Endothelial cell of umbilical vein (primary cell): ENCODE measurements at regions not wholly inside any gene's neighbourhood (a gene's known extent, or its start where the extent isn't known, plus 50 kb on each side); places are given as distances from the start of the nearest gene placed in this dataset.

Experiments used
- BruUV-seq: library from RNA; stranded (reverse); fragments of 400-500 nt; replicated peaks from 2 replicates; lab custom pipeline; 2021; lab: Mats Ljungman, UMichigan
- CTCF ChIA-PET: fragments of 300-600, 350-600 bp; sonication (Branson Sonifier 250); formaldehyde crosslinking; loops from one replicate; lab custom pipeline; 2021; ENCODE audit warnings: antibody characterized with exemption, inconsistent platforms; lab: Charles Lee
- POLR2A ChIA-PET: fragments of 300-600, 350-600 bp; sonication (Branson Sonifier 250); formaldehyde crosslinking; loops from one replicate; lab custom pipeline; 2021; ENCODE audit warnings: antibody characterized with exemption, inconsistent platforms; lab: Charles Lee
- DNase-seq: peaks from one replicate; pipeline ENCODE4 v3.0.0-alpha.2; 2011; ENCODE audit warnings: low read depth, low spot score
- FAIRE-seq: peaks from 2 replicates; lab custom pipeline; 2011; peaks lifted over from hg19 to GRCh38; lab: Jason Lieb, UNC
- H2AFZ ChIP-seq: 2 replicates; pipeline ENCODE4 v1.6.0; 2012; ENCODE audit warnings: low read depth, low read length, control low read depth, inconsistent platforms
- H3K27ac ChIP-seq: 2 replicates; pipeline ENCODE4 v1.5.1; 2011; ENCODE audit warnings: low read depth, mild to moderate bottlenecking, control low read depth, low read length, moderate library complexity; ENCODE audit not compliant: insufficient read depth
- H3K27me3 ChIP-seq, 2 experiments: 2 replicates each; pipeline versions ENCODE4 v1.6.0 to v1.6.1; 2011; ENCODE audit warnings: low read length in 2 of 2, mixed read lengths in 1 of 2; ENCODE audit not compliant: control insufficient read depth in 2 of 2, insufficient read depth in 2 of 2
- H3K36me3 ChIP-seq, 2 experiments: 2 replicates in 1 of 2; 3 replicates in 1 of 2; pipeline ENCODE4 v1.5.1; 2011; ENCODE audit warnings: low read length in 2 of 2, mild to moderate bottlenecking in 1 of 2, moderate library complexity in 1 of 2; ENCODE audit not compliant: control insufficient read depth in 2 of 2, insufficient read depth in 2 of 2; ENCODE audit errors: extremely low read depth in 1 of 2
- H3K4me1 ChIP-seq: 3 replicates; pipeline ENCODE4 v1.5.1; 2011; ENCODE audit warnings: mild to moderate bottlenecking, low read length; ENCODE audit not compliant: control insufficient read depth, insufficient read depth; ENCODE audit errors: extremely low read depth
- H3K4me2 ChIP-seq: 2 replicates; pipeline ENCODE4 v1.6.1; 2011; ENCODE audit warnings: low read length, control low read depth, mixed read lengths; ENCODE audit not compliant: insufficient read depth
- H3K4me3 ChIP-seq, 3 experiments: fragments of 200-600 bp in 1 of 3; sonication (generic), shearing (Covaris generic) in 1 of 3; replicated peaks in 1 of 3; 2 replicates each; pipeline ENCODE4 v1.5.1; 2011 to 2016; ENCODE audit warnings: control low read depth in 3 of 3, low read length in 3 of 3, mild to moderate bottlenecking in 2 of 3, inconsistent platforms in 1 of 3, low read depth in 1 of 3, moderate library complexity in 1 of 3; ENCODE audit not compliant: insufficient read depth in 1 of 3
- H3K79me2 ChIP-seq: 2 replicates; pipeline ENCODE4 v1.6.0; 2012; ENCODE audit warnings: low read length, inconsistent platforms; ENCODE audit not compliant: control insufficient read depth, insufficient read depth
- H3K9ac ChIP-seq: replicated peaks from 2 replicates; pipeline ENCODE3; 2011; ENCODE audit warnings: low read length, control low read depth; ENCODE audit not compliant: insufficient read depth; ENCODE audit errors: extremely low read depth
- H3K9me1 ChIP-seq: replicated peaks from 3 replicates; pipeline ENCODE4 v1.6.0; 2011; ENCODE audit warnings: mild to moderate bottlenecking, low read length; ENCODE audit not compliant: control insufficient read depth, insufficient read depth; ENCODE audit errors: extremely low read depth
- H3K9me3 ChIP-seq: replicated peaks from 2 replicates; pipeline ENCODE4 v1.5.1; 2012; ENCODE audit warnings: low read length, inconsistent platforms; ENCODE audit not compliant: control insufficient read depth, insufficient read depth
- H4K20me1 ChIP-seq: replicated peaks from 2 replicates; pipeline ENCODE3; 2011; ENCODE audit warnings: mild to moderate bottlenecking, low read length; ENCODE audit not compliant: control insufficient read depth, insufficient read depth; ENCODE audit errors: extremely low read depth
- CTCF ChIP-seq, 2 donors: IDR thresholded peaks; 1 replicate in 1 of 2; 2 replicates in 1 of 2; pipeline ENCODE4 v1.5.1; 2011; ENCODE audit warnings: low read length in 2 of 2, mild to moderate bottlenecking in 2 of 2, moderate library complexity in 2 of 2, control low read depth in 1 of 2, inconsistent platforms in 1 of 2, low read depth in 1 of 2; ENCODE audit not compliant: insufficient read depth in 1 of 2; ENCODE audit errors: extremely low read depth in 1 of 2
- EZH2 ChIP-seq: IDR thresholded peaks from 2 replicates; pipeline ENCODE4 v1.6.1; 2012; ENCODE audit warnings: borderline replicate concordance, low read depth, mild to moderate bottlenecking, moderate library complexity, low read length, inconsistent platforms; ENCODE audit not compliant: severe bottlenecking
- FOS ChIP-seq: IDR thresholded peaks from 2 replicates; pipeline ENCODE4 v1.6.1; 2011; ENCODE audit warnings: mild to moderate bottlenecking, low read length, moderate library complexity, borderline replicate concordance; ENCODE audit not compliant: insufficient read depth
- GATA2 ChIP-seq: IDR thresholded peaks from 2 replicates; pipeline ENCODE4 v1.7.0; 2011; ENCODE audit warnings: low read depth, mild to moderate bottlenecking, moderate library complexity, mixed read lengths, low read length; ENCODE audit not compliant: insufficient read length, insufficient read depth
- JUN ChIP-seq: IDR thresholded peaks from 2 replicates; pipeline ENCODE4 v1.6.1; 2011; ENCODE audit warnings: borderline replicate concordance, low read depth; ENCODE audit not compliant: insufficient read length, insufficient read depth
- MAX ChIP-seq: IDR thresholded peaks from 2 replicates; pipeline ENCODE4 v1.6.1; 2011; ENCODE audit not compliant: insufficient read depth, insufficient read length
- MYC ChIP-seq: IDR thresholded peaks from one replicate; pipeline ENCODE4 v1.6.1; 2011; ENCODE audit warnings: mild to moderate bottlenecking, low read depth, low read length
- POLR2A ChIP-seq: IDR thresholded peaks from 2 replicates; pipeline ENCODE4 v1.6.1; 2012; ENCODE audit warnings: low read depth, mild to moderate bottlenecking, control low read depth, low read length
- POLR2AphosphoS5 ChIP-seq: IDR thresholded peaks from 2 replicates; pipeline ENCODE4 v1.6.1; 2012; ENCODE audit warnings: low read depth, mild to moderate bottlenecking, control low read depth, low read length, moderate library complexity; ENCODE audit not compliant: insufficient read depth
- dilution Hi-C: fragments of 300-500 bp; cut with MboI; formaldehyde crosslinking; loops from one replicate; pipeline ENCODE4 v1.15.0; 2019; ENCODE audit warnings: low sequenced_read_pairs; ENCODE audit not compliant: extremely low pct_ligation_motif_present
- intact Hi-C: fragments of 100-400 bp; cut with micrococcal nuclease; formaldehyde crosslinking; loops from one replicate; pipeline ENCODE4 v1.10.0; 2022

GRCh38 chr6:106788761-106789160 is 159.4 kb downstream of the QRSL1 start:
- no peaks in the 10 kb centered on the region for H3K9me1 ChIP-seq
- no peak overlapping the region for H3K9ac ChIP-seq
- no peaks in the 10 kb centered on the region for H4K20me1 ChIP-seq
- no TSS peak for BruUV-seq
- DNase-seq: no peak
- no peaks in the 10 kb centered on the region for H3K4me1 ChIP-seq
- no peaks in the 10 kb centered on the region for H3K27me3 ChIP-seq
- no peaks in the 10 kb centered on the region for H3K9me3 ChIP-seq
- no peaks in the 10 kb centered on the region for H3K79me2 ChIP-seq
- intact Hi-C loops: no loop called here
- no peak overlapping the region for H3K27ac ChIP-seq
- no peak overlapping the region for H3K4me2 ChIP-seq
- CTCF ChIA-PET: no interaction called here
- no peak overlapping the region for H2AFZ ChIP-seq
- no peak for TF ChIP-seq MAX
- TF ChIP-seq CTCF (IDR thresholded peaks at IDR 0.05; ENCODE audit: extremely low read depth in 1 of 2, insufficient read depth in 1 of 2, low read depth in 1 of 2, low read length in 2 of 2): no peak
- no peak for TF ChIP-seq EZH2
- no peak for TF ChIP-seq JUN
- no peak for TF ChIP-seq POLR2A
- TF ChIP-seq GATA2: no peak
- no peak for TF ChIP-seq POLR2AphosphoS5
- no peak for TF ChIP-seq MYC
- no peak for TF ChIP-seq FOS
- no peak overlapping the region for H3K4me3 ChIP-seq
- dilution Hi-C loops: no loop called here
- POLR2A ChIA-PET: no interaction called here
- H3K36me3 ChIP-seq: no peaks in the 10 kb centered on the region
- FAIRE-seq: no peak
